DLD1 (cell line): ENCODE measurements at regions not wholly inside any gene's neighbourhood (a gene's known extent, or its start where the extent isn't known, plus 50 kb on each side); places are given as distances from the start of the nearest gene placed in this dataset.
"Not testable (repeated sequence)": the region's sequence is repeated elsewhere in the genome, so short reads cannot be mapped to it uniquely, and the experiment has no call there.

Source experiments
- in situ Hi-C: cut with HindIII; loops from 2 replicates; pipeline ENCODE4 v1.10.0; 2017; ENCODE audit warnings: low sequenced_read_pairs

GRCh38 chr5:15106530-15107283 lies 235.1 kb upstream of the ANKH start:
- in situ Hi-C loops, result no loop called here

- in situ Hi-C loops, result no loop called here
Observed at GRCh38 chr5:15105799-15106393, 234.3 kb upstream of the ANKH start.

GRCh38 chr5:15103864-15104263 lies 232.3 kb upstream of the ANKH start:
- in situ Hi-C loops, result no loop called here

GRCh38 chr5:15103130-15103529 lies 231.6 kb upstream of the ANKH start:
- in situ Hi-C loops, result no loop called here

GRCh38 chr5:15097552-15097951 lies 226.0 kb upstream of the ANKH start:
- in situ Hi-C loops, result no loop called here

- in situ Hi-C loops, result not testable (repeated sequence)
Observed at GRCh38 chr5:15096686-15097085, 225.1 kb upstream of the ANKH start.

- in situ Hi-C loops, result no loop called here
Observed at GRCh38 chr5:15092801-15093200, 221.2 kb upstream of the ANKH start.

- in situ Hi-C loops, result no loop called here
Observed at GRCh38 chr5:15085671-15086070, 214.1 kb upstream of the ANKH start.

GRCh38 chr5:15082096-15082495 lies 210.5 kb upstream of the ANKH start:
- in situ Hi-C loops, result no loop called here

- in situ Hi-C loops, result no loop called here
Observed at GRCh38 chr5:15080219-15080618, 208.6 kb upstream of the ANKH start.

GRCh38 chr5:15079566-15079965 lies 208.0 kb upstream of the ANKH start:
- in situ Hi-C loops, result no loop called here

GRCh38 chr5:15074651-15075050 lies 203.1 kb upstream of the ANKH start:
- in situ Hi-C loops, result no loop called here

GRCh38 chr5:15073453-15073852 lies 201.9 kb upstream of the ANKH start:
- in situ Hi-C loops, result no loop called here

- in situ Hi-C loops, result no loop called here
Observed at GRCh38 chr5:15070907-15071306, 199.3 kb upstream of the ANKH start.

GRCh38 chr5:15069407-15069905 lies 197.9 kb upstream of the ANKH start:
- in situ Hi-C loops, result no loop called here

- in situ Hi-C loops, result no loop called here
Observed at GRCh38 chr5:15065091-15065490, 193.5 kb upstream of the ANKH start.

- in situ Hi-C loops, result no loop called here
Observed at GRCh38 chr5:15064396-15064795, 192.8 kb upstream of the ANKH start.

GRCh38 chr5:15056988-15057592 lies 185.5 kb upstream of the ANKH start:
- in situ Hi-C loops, result no loop called here

GRCh38 chr5:15044521-15044920 lies 172.9 kb upstream of the ANKH start:
- in situ Hi-C loops, result no loop called here

GRCh38 chr5:15037247-15037908 lies 165.8 kb upstream of the ANKH start:
- in situ Hi-C loops, result no loop called here

GRCh38 chr5:15034379-15034778 lies 162.8 kb upstream of the ANKH start:
- in situ Hi-C loops, result no loop called here

- in situ Hi-C loops, result no loop called here
Observed at GRCh38 chr5:15031180-15031579, 159.6 kb upstream of the ANKH start.
